ENCODE measurements at regions not wholly inside any gene's neighbourhood (a gene's known extent, or its start where the extent isn't known, plus 50 kb on each side); places are given as distances from the start of the nearest gene placed in this dataset.

- TF ChIP-seq CTCF (IDR thresholded peaks at IDR 0.05) (no peak), POLR2A (IDR thresholded peaks at IDR 0.05) (no peak)
Observed at GRCh38 chr10:3605882-3606281, 179.1 kb downstream of the KLF6 start.

All from heart left ventricle (tissue), 13 donors.